ENCODE measurements at regions not wholly inside any gene's neighbourhood (a gene's known extent, or its start where the extent isn't known, plus 50 kb on each side); places are given as distances from the start of the nearest gene placed in this dataset.

DNA sequence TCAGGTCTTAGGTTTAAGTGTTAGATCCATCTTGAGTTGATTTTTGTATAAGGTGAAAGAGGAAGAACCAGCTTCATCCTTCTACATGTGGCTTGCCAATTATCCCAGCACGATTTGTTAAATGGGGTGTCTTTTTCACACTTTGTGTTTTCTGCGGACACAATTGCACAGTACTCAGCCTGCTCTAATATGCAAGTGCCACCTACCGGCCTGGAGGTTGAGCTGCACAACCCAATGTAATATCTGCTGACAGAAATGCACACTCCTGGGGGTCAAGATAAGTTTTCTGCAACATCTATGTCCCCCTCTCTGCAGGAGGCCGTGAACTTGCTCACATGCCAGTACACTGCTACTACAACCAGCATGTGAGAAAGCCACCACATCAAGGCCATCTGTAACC, 791.9 kb upstream of the ROBO1 start:
- no peak overlapping the region for H3K27ac ChIP-seq
- TF ChIP-seq, protein P1, sequence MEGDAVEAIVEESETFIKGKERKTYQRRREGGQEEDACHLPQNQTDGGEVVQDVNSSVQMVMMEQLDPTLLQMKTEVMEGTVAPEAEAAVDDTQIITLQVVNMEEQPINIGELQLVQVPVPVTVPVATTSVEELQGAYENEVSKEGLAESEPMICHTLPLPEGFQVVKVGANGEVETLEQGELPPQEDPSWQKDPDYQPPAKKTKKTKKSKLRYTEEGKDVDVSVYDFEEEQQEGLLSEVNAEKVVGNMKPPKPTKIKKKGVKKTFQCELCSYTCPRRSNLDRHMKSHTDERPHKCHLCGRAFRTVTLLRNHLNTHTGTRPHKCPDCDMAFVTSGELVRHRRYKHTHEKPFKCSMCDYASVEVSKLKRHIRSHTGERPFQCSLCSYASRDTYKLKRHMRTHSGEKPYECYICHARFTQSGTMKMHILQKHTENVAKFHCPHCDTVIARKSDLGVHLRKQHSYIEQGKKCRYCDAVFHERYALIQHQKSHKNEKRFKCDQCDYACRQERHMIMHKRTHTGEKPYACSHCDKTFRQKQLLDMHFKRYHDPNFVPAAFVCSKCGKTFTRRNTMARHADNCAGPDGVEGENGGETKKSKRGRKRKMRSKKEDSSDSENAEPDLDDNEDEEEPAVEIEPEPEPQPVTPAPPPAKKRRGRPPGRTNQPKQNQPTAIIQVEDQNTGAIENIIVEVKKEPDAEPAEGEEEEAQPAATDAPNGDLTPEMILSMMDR (IDR thresholded peaks at IDR 0.05): no peak
- TF ChIP-seq ZFX (IDR thresholded peaks at IDR 0.05; ENCODE audit: borderline replicate concordance): no peak

DNA sequence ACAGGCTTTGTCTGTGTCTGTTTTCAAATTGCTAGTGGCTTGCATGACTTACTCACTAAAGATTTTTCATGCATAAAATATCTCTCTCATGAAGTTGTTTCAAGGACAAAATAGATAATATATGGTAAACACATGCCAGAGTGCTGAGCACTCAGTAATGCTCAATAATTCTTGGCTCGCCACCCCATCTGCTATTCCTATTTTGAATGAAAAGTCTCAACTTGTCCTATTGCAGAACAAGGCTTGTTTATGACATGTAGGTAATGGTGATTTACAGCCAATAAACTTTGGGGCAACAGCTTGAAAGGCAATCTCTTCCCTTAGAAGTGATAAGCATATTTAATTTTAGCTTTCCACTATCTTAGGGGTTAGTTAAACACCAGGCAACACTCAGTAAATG, 789.0 kb upstream of the ROBO1 start:
- H3K27ac ChIP-seq: no peak overlapping the region
- TF ChIP-seq ZFX (IDR thresholded peaks at IDR 0.05; ENCODE audit: borderline replicate concordance): no peak
- TF ChIP-seq, protein P1 (IDR thresholded peaks at IDR 0.05): no peak

DNA sequence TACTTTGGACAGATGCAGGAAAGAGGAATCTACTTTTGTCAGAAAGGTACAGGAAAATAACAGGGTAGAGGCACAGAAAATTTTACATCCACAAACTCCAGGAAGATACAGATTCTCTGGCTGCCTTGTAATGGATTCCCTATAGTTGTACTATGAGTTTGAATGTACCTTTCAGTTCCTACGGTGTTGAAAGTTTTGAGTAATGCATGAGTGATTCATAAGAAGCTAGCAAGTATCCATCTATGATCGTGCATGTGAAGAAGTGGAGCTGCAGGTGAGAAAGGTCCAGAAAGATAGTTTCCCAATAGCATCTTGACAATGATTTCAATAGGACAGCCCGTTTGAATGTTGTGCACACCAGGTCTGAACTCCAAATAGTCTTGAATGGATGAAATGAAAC, 786.5 kb upstream of the ROBO1 start:
- no peak for TF ChIP-seq ZFX (IDR thresholded peaks at IDR 0.05; ENCODE audit: borderline replicate concordance)
- TF ChIP-seq, protein P1 (IDR thresholded peaks at IDR 0.05): no peak
- no peak overlapping the region for H3K27ac ChIP-seq

DNA sequence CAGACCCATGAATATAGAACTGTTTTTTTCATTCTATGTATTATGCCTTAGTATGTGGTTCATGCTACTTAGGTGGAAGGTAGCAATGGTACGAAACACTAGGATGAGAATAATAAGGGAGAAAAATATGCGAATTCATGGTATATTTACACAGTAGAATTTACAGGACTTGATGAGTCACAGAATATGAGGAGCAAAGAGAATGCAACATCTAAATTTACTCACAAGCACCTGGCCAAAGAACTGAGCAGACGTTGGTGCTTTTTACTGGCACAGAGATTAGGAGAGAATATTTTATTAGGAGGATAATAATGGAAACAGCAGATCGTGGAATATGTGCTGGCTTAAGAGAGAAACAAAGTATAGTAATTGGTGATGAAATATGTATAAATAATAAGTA, 785.4 kb upstream of the ROBO1 start:
- H3K27ac ChIP-seq: no peak overlapping the region
- TF ChIP-seq ZFX (IDR thresholded peaks at IDR 0.05; ENCODE audit: borderline replicate concordance): no peak
- TF ChIP-seq, protein P1 (IDR thresholded peaks at IDR 0.05): no peak

DNA sequence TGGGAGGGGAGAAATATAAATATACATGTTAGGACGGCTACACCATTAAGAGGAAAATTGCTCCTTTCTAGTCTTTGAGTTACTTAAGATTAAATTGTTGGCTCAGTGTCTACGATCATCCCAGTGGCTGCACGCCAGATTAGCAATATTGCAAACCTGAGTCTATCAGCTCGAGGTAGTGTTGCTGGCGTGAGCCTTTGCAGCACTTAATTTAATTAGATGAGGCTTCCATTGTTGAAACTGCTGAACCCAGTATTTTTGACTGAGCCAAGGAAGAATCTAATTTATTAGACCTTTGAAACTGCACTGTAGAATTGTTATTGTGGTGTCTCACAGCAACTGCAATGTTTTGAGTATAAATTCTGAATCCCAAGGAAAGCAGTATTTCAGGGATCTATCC, 782.4 kb upstream of the ROBO1 start:
- no peak for TF ChIP-seq ZFX (IDR thresholded peaks at IDR 0.05; ENCODE audit: borderline replicate concordance)
- TF ChIP-seq, protein P1 (IDR thresholded peaks at IDR 0.05): no peak
- no peak overlapping the region for H3K27ac ChIP-seq

DNA sequence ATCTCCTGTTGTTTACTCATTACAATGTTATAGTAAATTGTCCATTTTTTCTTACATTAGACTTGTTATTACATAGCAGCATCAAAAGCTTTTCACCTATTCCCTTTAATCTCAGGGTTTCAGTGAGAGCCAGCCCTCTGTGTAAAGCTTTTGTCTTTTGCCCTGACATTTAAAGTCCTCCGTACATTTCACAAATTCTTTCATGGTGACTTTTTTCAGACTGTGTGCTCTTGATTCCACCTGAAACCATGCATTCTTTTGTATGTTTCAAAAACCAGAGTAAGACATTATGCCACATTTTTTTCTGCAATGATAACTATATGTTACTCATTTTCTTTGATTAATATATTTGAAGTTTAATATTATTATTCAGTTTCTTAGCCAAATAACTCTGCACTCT, 781.4 kb upstream of the ROBO1 start:
- H3K27ac ChIP-seq: no peak overlapping the region
- TF ChIP-seq, protein P1 (IDR thresholded peaks at IDR 0.05): no peak
- TF ChIP-seq ZFX (IDR thresholded peaks at IDR 0.05; ENCODE audit: borderline replicate concordance): no peak

DNA sequence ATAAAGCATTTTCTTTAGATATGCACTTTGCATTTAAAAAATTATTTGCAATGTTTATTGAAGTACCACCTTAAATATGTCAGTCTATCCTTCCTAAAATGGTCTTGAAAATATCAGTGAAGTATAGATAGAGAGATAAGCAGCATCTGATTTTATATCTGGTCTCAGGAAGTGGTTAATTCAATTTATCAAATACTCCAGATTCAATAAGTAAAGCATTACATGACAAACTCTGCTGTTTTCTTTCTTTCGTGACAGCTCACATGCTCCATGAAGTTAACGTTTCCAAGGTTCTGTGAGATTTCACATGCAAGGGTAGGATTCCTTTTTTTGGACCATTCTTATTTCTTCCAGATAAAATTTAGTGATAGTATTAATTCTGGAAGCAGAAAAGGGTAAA, 775.4 kb upstream of the ROBO1 start:
- no peak overlapping the region for H3K27ac ChIP-seq
- no peak for TF ChIP-seq ZFX (IDR thresholded peaks at IDR 0.05; ENCODE audit: borderline replicate concordance)
- TF ChIP-seq, protein P1 (IDR thresholded peaks at IDR 0.05): no peak

Data from 22Rv1 (cell line).